ENCODE measurements at regions not wholly inside any gene's neighbourhood (a gene's known extent, or its start where the extent isn't known, plus 50 kb on each side); places are given as distances from the start of the nearest gene placed in this dataset.

DNA sequence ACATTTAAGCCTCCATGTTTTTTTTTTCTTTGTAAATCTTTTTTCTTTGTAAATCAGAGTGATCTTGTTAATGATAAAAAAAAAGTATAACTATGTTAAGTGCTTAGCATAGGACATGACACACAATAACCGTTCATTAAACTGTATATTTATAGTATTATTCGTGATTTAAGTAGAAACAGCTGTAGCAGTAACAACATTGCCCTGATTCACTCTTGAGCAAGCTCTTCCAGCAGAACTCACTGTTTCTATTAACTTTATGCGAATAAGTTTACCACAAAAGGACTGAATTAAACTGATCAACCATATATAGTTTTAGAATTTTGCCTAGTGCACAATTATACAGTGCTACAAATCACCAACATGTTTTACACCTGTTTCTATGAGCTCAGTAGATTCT is 1338.0 kb upstream of the EYS start:
- TF ChIP-seq, protein P1, sequence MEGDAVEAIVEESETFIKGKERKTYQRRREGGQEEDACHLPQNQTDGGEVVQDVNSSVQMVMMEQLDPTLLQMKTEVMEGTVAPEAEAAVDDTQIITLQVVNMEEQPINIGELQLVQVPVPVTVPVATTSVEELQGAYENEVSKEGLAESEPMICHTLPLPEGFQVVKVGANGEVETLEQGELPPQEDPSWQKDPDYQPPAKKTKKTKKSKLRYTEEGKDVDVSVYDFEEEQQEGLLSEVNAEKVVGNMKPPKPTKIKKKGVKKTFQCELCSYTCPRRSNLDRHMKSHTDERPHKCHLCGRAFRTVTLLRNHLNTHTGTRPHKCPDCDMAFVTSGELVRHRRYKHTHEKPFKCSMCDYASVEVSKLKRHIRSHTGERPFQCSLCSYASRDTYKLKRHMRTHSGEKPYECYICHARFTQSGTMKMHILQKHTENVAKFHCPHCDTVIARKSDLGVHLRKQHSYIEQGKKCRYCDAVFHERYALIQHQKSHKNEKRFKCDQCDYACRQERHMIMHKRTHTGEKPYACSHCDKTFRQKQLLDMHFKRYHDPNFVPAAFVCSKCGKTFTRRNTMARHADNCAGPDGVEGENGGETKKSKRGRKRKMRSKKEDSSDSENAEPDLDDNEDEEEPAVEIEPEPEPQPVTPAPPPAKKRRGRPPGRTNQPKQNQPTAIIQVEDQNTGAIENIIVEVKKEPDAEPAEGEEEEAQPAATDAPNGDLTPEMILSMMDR (IDR thresholded peaks at IDR 0.05; ENCODE audit: low read depth, low read length), result no peak
- no peak for TF ChIP-seq EZH2phosphoT487 (IDR thresholded peaks at IDR 0.05; ENCODE audit: low read depth)
